IMR-90 (cell line): ENCODE measurements at regions not wholly inside any gene's neighbourhood (a gene's known extent, or its start where the extent isn't known, plus 50 kb on each side); places are given as distances from the start of the nearest gene placed in this dataset.

Experiments used
- ATAC-seq: fragments of 200-7000 bp; cut with Tn5 transposase; 2 replicates; pipeline ENCODE4 v1.9.1; 2020; ENCODE audit warnings: low read depth, mild to moderate bottlenecking, moderate library complexity
- BruUV-seq: library from RNA; stranded (reverse); fragments of 400-500 nt; replicated peaks from 2 replicates; lab custom pipeline; 2021; lab: Mats Ljungman, UMichigan
- CTCF ChIA-PET: fragments of 300-600 bp; formaldehyde crosslinking; extraction: SDS; loops from one replicate; lab custom pipeline; 2021; ENCODE audit warnings: antibody characterized with exemption; lab: Yijun Ruan, JAX
- POLR2A ChIA-PET: fragments of 300-600 bp; sonication (Branson Sonifier 250); formaldehyde crosslinking; loops from one replicate; lab custom pipeline; 2022; ENCODE audit warnings: antibody characterized with exemption; ENCODE audit not compliant: unreplicated experiment; lab: Charles Lee
- DNase-seq: peaks from one replicate; pipeline ENCODE4 v3.0.0; 2013
- H2AFZ ChIP-seq: replicated peaks from 2 replicates; pipeline ENCODE3; 2013; ENCODE audit warnings: low read length, mild to moderate bottlenecking; ENCODE audit not compliant: poor library complexity
- H2AK5ac ChIP-seq: 2 replicates; pipeline ENCODE4 v1.6.1; 2013; ENCODE audit warnings: low read depth, low read length, inconsistent platforms
- H2AK9ac ChIP-seq: replicated peaks from 2 replicates; pipeline ENCODE3; 2013; ENCODE audit warnings: mild to moderate bottlenecking, low read depth, low read length, moderate library complexity; ENCODE audit not compliant: poor library complexity
- H2BK120ac ChIP-seq: 2 replicates; pipeline ENCODE4 v1.6.1; 2013; ENCODE audit warnings: low read depth, low read length, inconsistent platforms
- H2BK15ac ChIP-seq: 3 replicates; pipeline ENCODE4 v1.6.1; 2013; ENCODE audit warnings: low read depth, low read length, inconsistent platforms
- H2BK20ac ChIP-seq: 2 replicates; pipeline ENCODE4 v1.6.1; 2013; ENCODE audit warnings: low read depth, mild to moderate bottlenecking, inconsistent platforms, low read length, moderate library complexity
- H2BK5ac ChIP-seq: 2 replicates; pipeline ENCODE4 v1.6.1; 2013; ENCODE audit warnings: mild to moderate bottlenecking, low read depth, low read length, inconsistent platforms; ENCODE audit not compliant: poor library complexity, severe bottlenecking
- H3K14ac ChIP-seq: replicated peaks from 2 replicates; pipeline ENCODE4 v1.6.1; 2013; ENCODE audit warnings: low read depth, low read length, inconsistent platforms
- H3K18ac ChIP-seq: 2 replicates; pipeline ENCODE4 v1.6.1; 2013; ENCODE audit warnings: low read depth, low read length, control low read depth
- H3K23ac ChIP-seq: 2 replicates; pipeline ENCODE4 v1.6.1; 2013; ENCODE audit warnings: low read depth, low read length, inconsistent platforms
- H3K27ac ChIP-seq: 2 replicates; pipeline ENCODE4 v1.5.1; 2013; ENCODE audit warnings: mild to moderate bottlenecking, control low read depth, low read length; ENCODE audit not compliant: insufficient read depth
- H3K27me3 ChIP-seq: 2 replicates; pipeline ENCODE4 v1.6.1; 2013; ENCODE audit warnings: low read length; ENCODE audit not compliant: control insufficient read depth, insufficient read depth
- H3K36me3 ChIP-seq: 2 replicates; pipeline ENCODE4 v1.6.1; 2013; ENCODE audit warnings: low read length, mixed read lengths; ENCODE audit not compliant: control insufficient read depth, insufficient read depth
- H3K4ac ChIP-seq: 2 replicates; pipeline ENCODE4 v1.6.1; 2013; ENCODE audit warnings: low read depth, low read length, inconsistent platforms
- H3K4me1 ChIP-seq: 2 replicates; pipeline ENCODE4 v1.6.1; 2013; ENCODE audit warnings: low read length, mixed read lengths; ENCODE audit not compliant: control insufficient read depth, insufficient read depth
- H3K4me2 ChIP-seq: 2 replicates; pipeline ENCODE4 v1.6.1; 2013; ENCODE audit warnings: low read depth, mild to moderate bottlenecking, control low read depth, low read length, moderate library complexity
- H3K4me3 ChIP-seq: 2 replicates; pipeline ENCODE4 v1.5.1; 2013; ENCODE audit warnings: low read depth, mild to moderate bottlenecking, control low read depth, low read length, moderate library complexity; ENCODE audit not compliant: insufficient read depth
- H3K56ac ChIP-seq: 2 replicates; pipeline ENCODE4 v1.6.1; 2013; ENCODE audit warnings: low read length, inconsistent platforms; ENCODE audit not compliant: insufficient read depth; ENCODE audit errors: extremely low read depth
- H3K79me1 ChIP-seq, 2 experiments: 2 replicates each; pipeline ENCODE4 v1.6.1; 2013; ENCODE audit warnings: low read length in 2 of 2, inconsistent platforms in 1 of 2, low read depth in 1 of 2
- H3K9ac ChIP-seq: 2 replicates; pipeline ENCODE4 v1.6.1; 2013; ENCODE audit warnings: low read depth, low read length, control low read depth
- H3K9me1 ChIP-seq: 2 replicates; pipeline ENCODE4 v1.6.1; 2013; ENCODE audit warnings: low read length, inconsistent platforms; ENCODE audit not compliant: insufficient read depth
- H3K9me3 ChIP-seq: 2 replicates; pipeline ENCODE4 v1.6.1; 2013; ENCODE audit warnings: low read length; ENCODE audit not compliant: control insufficient read depth, insufficient read depth
- H4K20me1 ChIP-seq: 2 replicates; pipeline ENCODE4 v1.6.1; 2013; ENCODE audit warnings: low read length, inconsistent platforms; ENCODE audit not compliant: insufficient read depth
- H4K5ac ChIP-seq: 2 replicates; pipeline ENCODE4 v1.6.1; 2013; ENCODE audit warnings: mild to moderate bottlenecking, low read depth, low read length, control low read depth
- H4K8ac ChIP-seq, 2 experiments: 2 replicates each; pipeline ENCODE4 v1.6.1; 2013; ENCODE audit warnings: low read depth in 2 of 2, low read length in 2 of 2, control low read depth in 1 of 2, inconsistent platforms in 1 of 2
- H4K91ac ChIP-seq: 2 replicates; pipeline ENCODE4 v1.6.1; 2013; ENCODE audit warnings: low read depth, low read length, inconsistent platforms; ENCODE audit not compliant: insufficient read depth
- BHLHE40 ChIP-seq: fragments of 150-350 bp; IDR thresholded peaks from 2 replicates; pipeline ENCODE4 v1.6.1; 2016; ENCODE audit warnings: mild to moderate bottlenecking, low read depth, low read length
- CHD1 ChIP-seq: IDR thresholded peaks from 2 replicates; pipeline ENCODE4 v1.6.1; 2012; ENCODE audit warnings: low read depth, low read length, improper control_type of control experiment
- CTCF ChIP-seq: conservative IDR thresholded peaks from 2 replicates; pipeline ENCODE4 v1.5.1; 2012; ENCODE audit warnings: mild to moderate bottlenecking, low read depth, low read length, improper control_type of control experiment
- MAFK ChIP-seq: IDR thresholded peaks from 2 replicates; pipeline ENCODE4 v1.6.1; 2012; ENCODE audit warnings: low read depth, low read length, improper control_type of control experiment
- MAZ ChIP-seq: IDR thresholded peaks from 2 replicates; pipeline ENCODE4 v1.6.1; 2012; ENCODE audit warnings: low read depth, mild to moderate bottlenecking, low read length, improper control_type of control experiment, moderate library complexity, borderline replicate concordance
- MXI1 ChIP-seq: IDR thresholded peaks from 2 replicates; pipeline ENCODE4 v1.6.1; 2012; ENCODE audit warnings: low read depth, mild to moderate bottlenecking, low read length, moderate library complexity, borderline replicate concordance
- NFE2L2 ChIP-seq: fragments of 150-350 bp; IDR thresholded peaks from 2 replicates; pipeline ENCODE4 v1.6.1; 2016; ENCODE audit warnings: low read depth, mild to moderate bottlenecking, low read length
- POLR2A ChIP-seq: IDR thresholded peaks from 2 replicates; pipeline ENCODE4 v1.6.1; 2012; ENCODE audit warnings: mild to moderate bottlenecking, low read depth, low read length
- RCOR1 ChIP-seq: IDR thresholded peaks from 2 replicates; pipeline ENCODE4 v1.6.1; 2012; ENCODE audit warnings: mild to moderate bottlenecking, low read length, improper control_type of control experiment; ENCODE audit not compliant: insufficient replicate concordance
- RFX5 ChIP-seq: IDR thresholded peaks from 2 replicates; pipeline ENCODE4 v1.8.0; 2012; ENCODE audit warnings: low read depth, mild to moderate bottlenecking, low read length, moderate library complexity
- SMC3 ChIP-seq: fragments of 150-350 bp; IDR thresholded peaks from 2 replicates; pipeline ENCODE4 v1.6.1; 2016; ENCODE audit warnings: low read depth, mild to moderate bottlenecking, antibody characterized with exemption, low read length, moderate library complexity
- WGBS, 2 experiments: methylation state at CpG; one replicate each; pipeline versions ENCODE4 v1.1.5 to v1.1.7; 2013; ENCODE audit warnings: missing lambda C conversion rate in 2 of 2; ENCODE audit not compliant: insufficient read length in 1 of 2; ENCODE audit errors: extremely low coverage in 2 of 2; 5-methylcytosine and 5-hydroxymethylcytosine counted together
- dilution Hi-C: fragments of 300-500 bp; cut with HindIII; formaldehyde crosslinking; loops from one replicate; pipeline ENCODE4 v1.14.3; 2018; ENCODE audit warnings: low sequenced_read_pairs; ENCODE audit not compliant: unreplicated experiment
- in situ Hi-C: fragments of 300-500 bp; cut with MboI; formaldehyde crosslinking; loops from 3 replicates; pipeline ENCODE4 v1.14.3; 2019; ENCODE audit warnings: low sequenced_read_pairs, inconsistent platforms, mixed read lengths
- intact Hi-C: fragments of 100-400 bp; cut with micrococcal nuclease; formaldehyde crosslinking; loops from 2 replicates; pipeline ENCODE4 v1.10.0; 2022

GRCh38 chr15:49720261-49720660 is 99.4 kb downstream of the DTWD1 start:
- no peaks in the 10 kb centered on the region for H3K9me3 ChIP-seq
- H3K56ac ChIP-seq, result no peak overlapping the region
- TF ChIP-seq POLR2A (no peak), MAZ (no peak), MAFK (no peak), SMC3 (no peak), RCOR1 (no peak), BHLHE40 (no peak), NFE2L2 (no peak), RFX5 (no peak), CHD1 (no peak), MXI1 (no peak), CTCF (no peak)
- no peaks in the 10 kb centered on the region for H3K36me3 ChIP-seq
- no peak overlapping the region for H3K23ac ChIP-seq
- dilution Hi-C loops, result no loop called here
- no peak overlapping the region for H4K91ac ChIP-seq
- no peak overlapping the region for H2BK15ac ChIP-seq
- BruUV-seq, result no TSS peak
- H3K9ac ChIP-seq, result no peak overlapping the region
- DNase-seq (no peak), ATAC-seq (no peak)
- H3K9me1 ChIP-seq, result no peaks in the 10 kb centered on the region
- no peaks in the 10 kb centered on the region for H4K20me1 ChIP-seq
- POLR2A ChIA-PET, result no interaction called here
- H4K5ac ChIP-seq, result no peak overlapping the region
- no peak overlapping the region for H2BK120ac ChIP-seq
- H2AFZ ChIP-seq, result no peak overlapping the region
- H2AK5ac ChIP-seq, result no peak overlapping the region
- CTCF ChIA-PET, result no interaction called here
- H2BK5ac ChIP-seq, result no peak overlapping the region
- no peak overlapping the region for H4K8ac ChIP-seq
- H3K4me1 ChIP-seq, result peaks cover 2% of the 10 kb centered on the region; the same call in 1 of the 2 replicates
- H3K27me3 ChIP-seq, result no peaks in the 10 kb centered on the region
- no peak overlapping the region for H3K4me3 ChIP-seq
- H3K14ac ChIP-seq, result no peak overlapping the region
- intact Hi-C loops, result no loop called here
- H3K4me2 ChIP-seq, result no peak overlapping the region
- H2AK9ac ChIP-seq, result no peak overlapping the region
- no peak overlapping the region for H2BK20ac ChIP-seq
- no peak overlapping the region for H3K18ac ChIP-seq
- no CpG with 5 or more reads among the region's 3 CpGs for WGBS, 2 experiments
- in situ Hi-C loops, result no loop called here
- H3K4ac ChIP-seq, result no peak overlapping the region
- no peak overlapping the region for H3K27ac ChIP-seq
- no peaks in the 10 kb centered on the region for H3K79me1 ChIP-seq
